ENCODE measurements at regions not wholly inside any gene's neighbourhood (a gene's known extent, or its start where the extent isn't known, plus 50 kb on each side); places are given as distances from the start of the nearest gene placed in this dataset.

DNA sequence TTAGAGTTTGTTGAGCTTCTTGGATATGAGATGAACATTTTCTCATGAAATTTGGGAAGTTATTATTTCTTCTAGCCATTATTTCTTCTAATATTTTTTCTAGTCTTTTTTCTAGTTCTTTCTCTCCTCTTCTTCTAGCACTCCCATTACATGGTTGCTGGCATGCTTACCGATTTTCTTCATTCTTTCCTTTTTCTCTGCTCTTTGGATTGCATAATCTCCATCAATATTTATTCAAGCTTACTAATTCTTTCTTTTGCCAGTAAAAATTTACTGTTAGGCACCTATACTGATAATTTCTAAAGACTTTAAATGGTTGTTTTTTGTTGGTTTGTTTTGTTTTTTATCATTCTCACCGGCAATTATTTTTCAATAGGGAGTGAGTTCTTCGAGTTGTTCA, 114.8 kb upstream of the RASEF start:
- no peak for TF ChIP-seq POLR2AphosphoS5 (IDR thresholded peaks at IDR 0.05)
- no peak for TF ChIP-seq POLR2A (IDR thresholded peaks at IDR 0.05)
- TF ChIP-seq, protein P1, sequence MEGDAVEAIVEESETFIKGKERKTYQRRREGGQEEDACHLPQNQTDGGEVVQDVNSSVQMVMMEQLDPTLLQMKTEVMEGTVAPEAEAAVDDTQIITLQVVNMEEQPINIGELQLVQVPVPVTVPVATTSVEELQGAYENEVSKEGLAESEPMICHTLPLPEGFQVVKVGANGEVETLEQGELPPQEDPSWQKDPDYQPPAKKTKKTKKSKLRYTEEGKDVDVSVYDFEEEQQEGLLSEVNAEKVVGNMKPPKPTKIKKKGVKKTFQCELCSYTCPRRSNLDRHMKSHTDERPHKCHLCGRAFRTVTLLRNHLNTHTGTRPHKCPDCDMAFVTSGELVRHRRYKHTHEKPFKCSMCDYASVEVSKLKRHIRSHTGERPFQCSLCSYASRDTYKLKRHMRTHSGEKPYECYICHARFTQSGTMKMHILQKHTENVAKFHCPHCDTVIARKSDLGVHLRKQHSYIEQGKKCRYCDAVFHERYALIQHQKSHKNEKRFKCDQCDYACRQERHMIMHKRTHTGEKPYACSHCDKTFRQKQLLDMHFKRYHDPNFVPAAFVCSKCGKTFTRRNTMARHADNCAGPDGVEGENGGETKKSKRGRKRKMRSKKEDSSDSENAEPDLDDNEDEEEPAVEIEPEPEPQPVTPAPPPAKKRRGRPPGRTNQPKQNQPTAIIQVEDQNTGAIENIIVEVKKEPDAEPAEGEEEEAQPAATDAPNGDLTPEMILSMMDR (IDR thresholded peaks at IDR 0.05 in 8 of 11, conservative IDR thresholded peaks at IDR 0.05 in 3 of 11), result no peak
- Histone ChIP-seq H3K4me1 (no peaks in the 10 kb centered on the region), H3K36me3 (no peaks in the 10 kb centered on the region), H3K4me3 (no peak overlapping the region), H3K27ac (no peak overlapping the region), H3K9me3 (peaks cover 6 to 59% (median 42%) of the 10 kb centered on the region in 8 donors), H3K27me3 (replicated peaks in 1 of 7) (peaks cover 0 to 4% (median 0%) of the 10 kb centered on the region in 7 donors)
- intact Hi-C loops (cut with DNase I; ENCODE audit: low total_unique reads), result no loop called here
- 88 to 93% (median 91%) methylated on average over 3 of the region's 3 CpGs for WGBS, 5 donors
- DNase-seq, result no peak

- intact Hi-C loops (cut with DNase I; ENCODE audit: low total_unique reads), result no loop called here
- WGBS, 5 donors, result 51 to 83% (median 66%) methylated on average over 1 of the region's 1 CpG
- DNase-seq, result no peak
- H3K4me1 ChIP-seq, result no peaks in the 10 kb centered on the region
- no peak overlapping the region for H3K4me3 ChIP-seq
- H3K36me3 ChIP-seq, result no peaks in the 10 kb centered on the region
- H3K27ac ChIP-seq, result no peak overlapping the region
- no peaks in the 10 kb centered on the region for H3K27me3 ChIP-seq (replicated peaks in 1 of 7)
- H3K9me3 ChIP-seq, result peaks cover 0 to 32% (median 14%) of the 10 kb centered on the region in 8 donors
- TF ChIP-seq POLR2AphosphoS5 (IDR thresholded peaks at IDR 0.05) (no peak), POLR2A (IDR thresholded peaks at IDR 0.05) (no peak)
- TF ChIP-seq, protein P1 (IDR thresholded peaks at IDR 0.05 in 8 of 11, conservative IDR thresholded peaks at IDR 0.05 in 3 of 11), result no peak
Observed at GRCh38 chr9:83167126-83167525, 104.2 kb upstream of the RASEF start.

- intact Hi-C loops (cut with DNase I; ENCODE audit: low total_unique reads), result no loop called here
- WGBS, 5 donors, result 84 to 92% (median 90%) methylated on average over 5 of the region's 5 CpGs
- Histone ChIP-seq H3K27ac (no peak overlapping the region), H3K4me1 (no peaks in the 10 kb centered on the region), H3K27me3 (replicated peaks in 1 of 7) (no peaks in the 10 kb centered on the region), H3K9me3 (peaks cover 0 to 27% (median 12%) of the 10 kb centered on the region in 8 donors), H3K4me3 (no peak overlapping the region), H3K36me3 (no peaks in the 10 kb centered on the region)
- DNase-seq, result no peak
- no peak for TF ChIP-seq POLR2A (IDR thresholded peaks at IDR 0.05)
- TF ChIP-seq, protein P1 (IDR thresholded peaks at IDR 0.05 in 8 of 11, conservative IDR thresholded peaks at IDR 0.05 in 3 of 11), result no peak
- no peak for TF ChIP-seq POLR2AphosphoS5 (IDR thresholded peaks at IDR 0.05)
Observed at GRCh38 chr9:83166372-83166771, 103.4 kb upstream of the RASEF start.

DNA sequence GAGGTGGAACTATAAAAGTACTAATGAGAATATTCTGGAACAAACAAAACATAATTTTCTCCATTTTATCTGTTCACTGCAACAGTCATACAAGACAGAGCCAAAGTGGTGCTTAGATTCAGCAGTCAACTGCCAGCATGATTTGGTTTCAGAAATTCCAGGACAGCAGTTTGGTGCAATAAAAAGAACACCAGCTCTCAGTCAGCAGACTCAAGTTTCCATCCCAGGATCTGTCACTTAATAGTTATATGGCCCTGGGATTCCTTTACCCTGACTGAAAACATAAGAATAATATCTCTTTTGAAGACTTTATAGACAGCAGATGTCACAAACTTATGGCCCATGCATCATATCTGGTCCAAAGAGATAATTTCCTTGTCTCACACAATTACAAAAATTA, 92.8 kb upstream of the RASEF start:
- Histone ChIP-seq H3K27me3 (replicated peaks in 1 of 7) (no peaks in the 10 kb centered on the region), H3K9me3 (peaks cover 0 to 12% (median 0%) of the 10 kb centered on the region in 8 donors), H3K27ac (no peak overlapping the region), H3K4me3 (no peak overlapping the region), H3K36me3 (no peaks in the 10 kb centered on the region), H3K4me1 (no peaks in the 10 kb centered on the region)
- intact Hi-C loops (cut with DNase I; ENCODE audit: low total_unique reads), result no loop called here
- TF ChIP-seq, protein P1 (IDR thresholded peaks at IDR 0.05 in 8 of 11, conservative IDR thresholded peaks at IDR 0.05 in 3 of 11), result no peak
- DNase-seq, result no peak
